Thyroid gland (tissue), 4 donors: ENCODE measurements at regions not wholly inside any gene's neighbourhood (a gene's known extent, or its start where the extent isn't known, plus 50 kb on each side); places are given as distances from the start of the nearest gene placed in this dataset.

Source experiments
- CTCF ChIP-seq, 6 experiments: fragments of 200-600 bp in 3 of 6; fragments of 450-650 bp in 3 of 6; sonication (generic) in 3 of 6; IDR thresholded peaks; one replicate each; pipeline ENCODE4 v1.5.1; 2016 to 2019; ENCODE audit warnings: antibody characterized with exemption in 6 of 6, mild to moderate bottlenecking in 2 of 6, inconsistent platforms in 1 of 6, moderate library complexity in 1 of 6
- POLR2A ChIP-seq, 2 donors: fragments of 450-650 bp; IDR thresholded peaks; one replicate each; pipeline ENCODE4 v1.6.1; 2017; ENCODE audit warnings: antibody characterized with exemption in 2 of 2, mild to moderate bottlenecking in 2 of 2, moderate library complexity in 1 of 2

GRCh38 chr2:149766339-149766738 lies 178.8 kb upstream of the MMADHC start:
- no peak for TF ChIP-seq CTCF (IDR thresholded peaks at IDR 0.05)
- TF ChIP-seq POLR2A (IDR thresholded peaks at IDR 0.05), result no peak
